ENCODE measurements at regions not wholly inside any gene's neighbourhood (a gene's known extent, or its start where the extent isn't known, plus 50 kb on each side); places are given as distances from the start of the nearest gene placed in this dataset.

DNA sequence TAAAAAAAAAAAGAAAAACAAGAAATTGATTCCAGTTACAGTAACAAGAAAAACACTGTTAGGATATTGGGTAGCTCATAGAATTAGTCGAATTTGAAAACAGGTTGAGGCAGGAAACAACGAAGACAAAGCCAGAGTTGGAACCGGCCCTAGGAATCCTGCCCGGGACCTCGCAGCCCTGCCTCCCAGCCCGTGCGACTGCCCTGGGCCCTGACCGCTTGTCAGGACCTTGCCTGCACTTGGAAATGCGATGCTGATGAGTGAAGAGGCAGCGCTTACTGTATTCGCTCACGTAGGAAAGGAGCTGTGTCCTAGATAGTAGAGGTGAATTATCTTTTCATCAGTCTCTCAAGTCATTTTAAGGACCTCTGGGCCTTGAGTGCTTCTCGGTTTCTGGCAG, 611.7 kb upstream of the FAT1 start:
- TF ChIP-seq, protein P1, sequence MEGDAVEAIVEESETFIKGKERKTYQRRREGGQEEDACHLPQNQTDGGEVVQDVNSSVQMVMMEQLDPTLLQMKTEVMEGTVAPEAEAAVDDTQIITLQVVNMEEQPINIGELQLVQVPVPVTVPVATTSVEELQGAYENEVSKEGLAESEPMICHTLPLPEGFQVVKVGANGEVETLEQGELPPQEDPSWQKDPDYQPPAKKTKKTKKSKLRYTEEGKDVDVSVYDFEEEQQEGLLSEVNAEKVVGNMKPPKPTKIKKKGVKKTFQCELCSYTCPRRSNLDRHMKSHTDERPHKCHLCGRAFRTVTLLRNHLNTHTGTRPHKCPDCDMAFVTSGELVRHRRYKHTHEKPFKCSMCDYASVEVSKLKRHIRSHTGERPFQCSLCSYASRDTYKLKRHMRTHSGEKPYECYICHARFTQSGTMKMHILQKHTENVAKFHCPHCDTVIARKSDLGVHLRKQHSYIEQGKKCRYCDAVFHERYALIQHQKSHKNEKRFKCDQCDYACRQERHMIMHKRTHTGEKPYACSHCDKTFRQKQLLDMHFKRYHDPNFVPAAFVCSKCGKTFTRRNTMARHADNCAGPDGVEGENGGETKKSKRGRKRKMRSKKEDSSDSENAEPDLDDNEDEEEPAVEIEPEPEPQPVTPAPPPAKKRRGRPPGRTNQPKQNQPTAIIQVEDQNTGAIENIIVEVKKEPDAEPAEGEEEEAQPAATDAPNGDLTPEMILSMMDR (conservative IDR thresholded peaks at IDR 0.05; ENCODE audit: low read depth, low read length): no peak
- no peak for TF ChIP-seq EZH2 (IDR thresholded peaks at IDR 0.05; ENCODE audit: borderline replicate concordance, low read depth, low read length, poor library complexity, severe bottlenecking)
- ChIA-PET POLR2A (ENCODE audit: low non-redundant PET) (no interaction called here), CTCF (no interaction called here)
- H3K4me1 ChIP-seq (ENCODE audit: insufficient read depth, low read length, poor library complexity, severe bottlenecking): no peaks in the 10 kb centered on the region
- no peaks in the 10 kb centered on the region for H3K36me3 ChIP-seq (ENCODE audit: insufficient read depth, low read length, poor library complexity, severe bottlenecking)
- no TSS peak for BruUV-seq (replicated peaks)
- H3K4me3 ChIP-seq (ENCODE audit: low read depth, low read length, poor library complexity, severe bottlenecking): no peak overlapping the region
- peaks cover 38% of the 10 kb centered on the region for H3K27me3 ChIP-seq (replicated peaks; ENCODE audit: insufficient read depth, low read depth, low read length, poor library complexity)
- DNase-seq (ENCODE audit: low spot score): no peak
- no peak overlapping the region for H3K27ac ChIP-seq (ENCODE audit: low read depth, low read length, poor library complexity, severe bottlenecking)
- intact Hi-C loops (cut with micrococcal nuclease; ENCODE audit: unreplicated experiment): no loop called here
- no peaks in the 10 kb centered on the region for H3K9me3 ChIP-seq (ENCODE audit: low read depth, low read length, poor library complexity, severe bottlenecking)

DNA sequence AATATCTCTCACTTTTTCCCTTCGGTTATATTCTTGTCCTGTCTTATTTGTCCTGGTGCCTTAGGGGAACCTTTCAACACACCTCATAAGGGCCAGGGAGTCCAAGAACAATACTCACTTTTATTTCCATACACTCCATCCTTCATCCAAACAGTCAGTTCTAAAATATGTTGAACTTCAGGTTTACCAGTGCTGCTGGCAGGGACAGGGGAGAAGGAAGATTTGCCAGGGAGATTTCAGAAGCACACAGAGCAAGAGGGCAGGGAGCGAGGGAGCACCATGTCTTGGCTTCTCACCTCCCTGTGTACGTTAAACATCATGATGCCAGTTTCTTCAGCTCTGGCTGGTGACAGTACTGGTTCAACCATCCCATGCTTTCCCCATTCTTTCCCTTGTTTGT, 631.1 kb upstream of the FAT1 start:
- ChIA-PET CTCF (no interaction called here), POLR2A (ENCODE audit: low non-redundant PET) (no interaction called here)
- Histone ChIP-seq H3K9me3 (ENCODE audit: low read depth, low read length, poor library complexity, severe bottlenecking) (no peaks in the 10 kb centered on the region), H3K4me1 (ENCODE audit: insufficient read depth, low read length, poor library complexity, severe bottlenecking) (no peaks in the 10 kb centered on the region), H3K4me3 (ENCODE audit: low read depth, low read length, poor library complexity, severe bottlenecking) (no peak overlapping the region), H3K27ac (ENCODE audit: low read depth, low read length, poor library complexity, severe bottlenecking) (no peak overlapping the region), H3K27me3 (replicated peaks; ENCODE audit: insufficient read depth, low read depth, low read length, poor library complexity) (peaks cover 59% of the 10 kb centered on the region), H3K36me3 (ENCODE audit: insufficient read depth, low read length, poor library complexity, severe bottlenecking) (no peaks in the 10 kb centered on the region)
- BruUV-seq (replicated peaks): no TSS peak
- no peak for TF ChIP-seq EZH2 (IDR thresholded peaks at IDR 0.05; ENCODE audit: borderline replicate concordance, low read depth, low read length, poor library complexity, severe bottlenecking)
- TF ChIP-seq, protein P1 (conservative IDR thresholded peaks at IDR 0.05; ENCODE audit: low read depth, low read length): no peak
- DNase-seq (ENCODE audit: low spot score): no peak
- intact Hi-C loops (cut with micrococcal nuclease; ENCODE audit: unreplicated experiment): no loop called here

DNA sequence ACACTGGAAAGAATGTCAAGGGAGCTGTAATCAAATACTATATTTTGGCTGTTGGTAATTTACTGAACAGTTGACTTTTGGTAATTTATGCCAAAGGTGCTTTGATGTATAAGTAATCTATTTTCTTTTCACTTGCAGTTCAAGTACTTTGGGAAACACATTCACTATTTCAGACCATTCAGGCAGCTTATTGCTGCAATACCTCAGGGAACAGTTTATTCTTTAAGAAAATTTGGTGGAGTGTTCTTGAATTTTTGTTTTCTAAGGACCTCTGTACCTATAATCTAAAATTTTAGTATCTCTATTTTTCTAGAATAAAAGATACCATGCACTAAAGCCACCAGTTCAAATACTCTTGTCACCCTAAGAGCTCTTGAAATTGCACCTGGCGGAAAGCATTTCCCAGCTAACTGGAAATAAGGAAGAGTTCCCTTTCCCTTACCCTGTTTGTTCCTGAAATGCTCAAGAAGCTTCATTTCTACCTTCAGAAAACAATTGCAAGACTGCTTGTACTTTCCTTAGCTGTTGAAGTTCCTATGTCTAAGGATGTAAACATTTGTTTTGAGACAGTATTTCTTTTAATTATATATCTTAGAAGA, 633.5 kb upstream of the FAT1 start:
- BruUV-seq (replicated peaks): no TSS peak
- Histone ChIP-seq H3K27me3 (replicated peaks; ENCODE audit: insufficient read depth, low read depth, low read length, poor library complexity) (peaks cover 58% of the 10 kb centered on the region), H3K4me1 (ENCODE audit: insufficient read depth, low read length, poor library complexity, severe bottlenecking) (no peaks in the 10 kb centered on the region), H3K4me3 (ENCODE audit: low read depth, low read length, poor library complexity, severe bottlenecking) (no peak overlapping the region), H3K9me3 (ENCODE audit: low read depth, low read length, poor library complexity, severe bottlenecking) (no peaks in the 10 kb centered on the region), H3K27ac (ENCODE audit: low read depth, low read length, poor library complexity, severe bottlenecking) (no peak overlapping the region), H3K36me3 (ENCODE audit: insufficient read depth, low read length, poor library complexity, severe bottlenecking) (no peaks in the 10 kb centered on the region)
- ChIA-PET POLR2A (ENCODE audit: low non-redundant PET) (no interaction called here), CTCF (no interaction called here)
- intact Hi-C loops (cut with micrococcal nuclease; ENCODE audit: unreplicated experiment): no loop called here
- DNase-seq (ENCODE audit: low spot score): no peak
- no peak for TF ChIP-seq EZH2 (IDR thresholded peaks at IDR 0.05; ENCODE audit: borderline replicate concordance, low read depth, low read length, poor library complexity, severe bottlenecking)
- TF ChIP-seq, protein P1 (conservative IDR thresholded peaks at IDR 0.05; ENCODE audit: low read depth, low read length): no peak

Data from A673 (cell line).